ENCODE measurements at regions not wholly inside any gene's neighbourhood (a gene's known extent, or its start where the extent isn't known, plus 50 kb on each side); places are given as distances from the start of the nearest gene placed in this dataset.

DNA sequence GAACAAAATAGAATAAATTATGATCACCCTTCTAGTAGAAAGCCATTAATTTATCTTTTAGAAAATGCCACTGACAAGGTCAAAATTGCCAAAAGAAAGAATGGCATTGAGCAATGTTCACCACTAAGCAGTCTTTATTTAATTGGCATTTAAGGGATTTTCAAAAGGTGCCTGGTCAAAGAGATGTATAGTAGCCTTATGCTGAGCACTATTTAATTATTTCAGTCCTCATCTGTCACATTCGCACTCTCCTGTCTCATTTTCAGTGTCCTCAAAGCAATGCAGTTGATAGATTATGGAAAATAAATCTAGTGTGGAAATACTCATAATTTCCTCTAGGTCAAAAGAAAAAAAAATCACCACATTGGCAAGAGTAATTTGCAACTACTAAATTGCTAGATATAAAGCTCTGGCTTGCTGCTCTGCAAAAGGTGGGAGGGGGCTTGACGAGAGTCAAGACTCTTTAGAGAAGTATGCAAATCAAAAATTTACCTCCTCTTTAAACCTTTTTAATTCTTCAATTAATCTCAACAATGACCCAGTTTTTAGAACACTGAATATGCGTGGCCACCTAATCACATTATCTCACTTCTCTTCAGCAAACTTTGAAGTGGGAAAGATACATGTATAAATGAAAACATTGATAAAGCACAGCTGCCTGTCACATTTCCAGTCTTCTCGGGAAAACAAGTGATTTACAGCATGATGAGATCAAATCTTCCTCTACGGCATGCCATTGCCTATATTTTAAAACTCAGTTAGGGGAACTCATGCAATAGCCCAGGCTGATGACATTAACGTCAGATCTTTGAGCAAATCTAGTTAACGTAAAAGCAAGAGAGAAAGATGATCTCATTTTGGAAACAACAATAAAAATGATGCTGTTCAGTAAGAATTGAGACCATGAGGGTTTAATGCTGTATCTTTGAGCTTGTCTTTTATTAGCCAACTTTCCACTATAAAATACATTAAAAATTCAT is 373.1 kb upstream of the DCN start:
- TF ChIP-seq, protein P1, sequence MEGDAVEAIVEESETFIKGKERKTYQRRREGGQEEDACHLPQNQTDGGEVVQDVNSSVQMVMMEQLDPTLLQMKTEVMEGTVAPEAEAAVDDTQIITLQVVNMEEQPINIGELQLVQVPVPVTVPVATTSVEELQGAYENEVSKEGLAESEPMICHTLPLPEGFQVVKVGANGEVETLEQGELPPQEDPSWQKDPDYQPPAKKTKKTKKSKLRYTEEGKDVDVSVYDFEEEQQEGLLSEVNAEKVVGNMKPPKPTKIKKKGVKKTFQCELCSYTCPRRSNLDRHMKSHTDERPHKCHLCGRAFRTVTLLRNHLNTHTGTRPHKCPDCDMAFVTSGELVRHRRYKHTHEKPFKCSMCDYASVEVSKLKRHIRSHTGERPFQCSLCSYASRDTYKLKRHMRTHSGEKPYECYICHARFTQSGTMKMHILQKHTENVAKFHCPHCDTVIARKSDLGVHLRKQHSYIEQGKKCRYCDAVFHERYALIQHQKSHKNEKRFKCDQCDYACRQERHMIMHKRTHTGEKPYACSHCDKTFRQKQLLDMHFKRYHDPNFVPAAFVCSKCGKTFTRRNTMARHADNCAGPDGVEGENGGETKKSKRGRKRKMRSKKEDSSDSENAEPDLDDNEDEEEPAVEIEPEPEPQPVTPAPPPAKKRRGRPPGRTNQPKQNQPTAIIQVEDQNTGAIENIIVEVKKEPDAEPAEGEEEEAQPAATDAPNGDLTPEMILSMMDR (IDR thresholded peaks at IDR 0.05) = no peak
- TF ChIP-seq POLR2AphosphoS5 (IDR thresholded peaks at IDR 0.05) = no peak
